IMR-90 (cell line): ENCODE measurements at regions not wholly inside any gene's neighbourhood (a gene's known extent, or its start where the extent isn't known, plus 50 kb on each side); places are given as distances from the start of the nearest gene placed in this dataset.
A peak's percentile ranks its signal among the peaks of the same experiment; 100 is the strongest.

ENCODE experiments used
- ATAC-seq: fragments of 200-7000 bp; cut with Tn5 transposase; 2 replicates; pipeline ENCODE4 v1.9.1; 2020; ENCODE audit warnings: low read depth, mild to moderate bottlenecking, moderate library complexity
- BruUV-seq: library from RNA; stranded (reverse); fragments of 400-500 nt; replicated peaks from 2 replicates; lab custom pipeline; 2021; lab: Mats Ljungman, UMichigan
- CTCF ChIA-PET: fragments of 300-600 bp; formaldehyde crosslinking; extraction: SDS; loops from one replicate; lab custom pipeline; 2021; ENCODE audit warnings: antibody characterized with exemption; lab: Yijun Ruan, JAX
- POLR2A ChIA-PET: fragments of 300-600 bp; sonication (Branson Sonifier 250); formaldehyde crosslinking; loops from one replicate; lab custom pipeline; 2022; ENCODE audit warnings: antibody characterized with exemption; ENCODE audit not compliant: unreplicated experiment; lab: Charles Lee
- DNase-seq: peaks from one replicate; pipeline ENCODE4 v3.0.0; 2013
- H2AFZ ChIP-seq: replicated peaks from 2 replicates; pipeline ENCODE3; 2013; ENCODE audit warnings: low read length, mild to moderate bottlenecking; ENCODE audit not compliant: poor library complexity
- H2AK5ac ChIP-seq: 2 replicates; pipeline ENCODE4 v1.6.1; 2013; ENCODE audit warnings: low read depth, low read length, inconsistent platforms
- H2AK9ac ChIP-seq: replicated peaks from 2 replicates; pipeline ENCODE3; 2013; ENCODE audit warnings: mild to moderate bottlenecking, low read depth, low read length, moderate library complexity; ENCODE audit not compliant: poor library complexity
- H2BK120ac ChIP-seq: 2 replicates; pipeline ENCODE4 v1.6.1; 2013; ENCODE audit warnings: low read depth, low read length, inconsistent platforms
- H2BK15ac ChIP-seq: 3 replicates; pipeline ENCODE4 v1.6.1; 2013; ENCODE audit warnings: low read depth, low read length, inconsistent platforms
- H2BK20ac ChIP-seq: 2 replicates; pipeline ENCODE4 v1.6.1; 2013; ENCODE audit warnings: low read depth, mild to moderate bottlenecking, inconsistent platforms, low read length, moderate library complexity
- H2BK5ac ChIP-seq: 2 replicates; pipeline ENCODE4 v1.6.1; 2013; ENCODE audit warnings: mild to moderate bottlenecking, low read depth, low read length, inconsistent platforms; ENCODE audit not compliant: poor library complexity, severe bottlenecking
- H3K14ac ChIP-seq: replicated peaks from 2 replicates; pipeline ENCODE4 v1.6.1; 2013; ENCODE audit warnings: low read depth, low read length, inconsistent platforms
- H3K18ac ChIP-seq: 2 replicates; pipeline ENCODE4 v1.6.1; 2013; ENCODE audit warnings: low read depth, low read length, control low read depth
- H3K23ac ChIP-seq: 2 replicates; pipeline ENCODE4 v1.6.1; 2013; ENCODE audit warnings: low read depth, low read length, inconsistent platforms
- H3K27ac ChIP-seq: 2 replicates; pipeline ENCODE4 v1.5.1; 2013; ENCODE audit warnings: mild to moderate bottlenecking, control low read depth, low read length; ENCODE audit not compliant: insufficient read depth
- H3K27me3 ChIP-seq: 2 replicates; pipeline ENCODE4 v1.6.1; 2013; ENCODE audit warnings: low read length; ENCODE audit not compliant: control insufficient read depth, insufficient read depth
- H3K36me3 ChIP-seq: 2 replicates; pipeline ENCODE4 v1.6.1; 2013; ENCODE audit warnings: low read length, mixed read lengths; ENCODE audit not compliant: control insufficient read depth, insufficient read depth
- H3K4ac ChIP-seq: 2 replicates; pipeline ENCODE4 v1.6.1; 2013; ENCODE audit warnings: low read depth, low read length, inconsistent platforms
- H3K4me1 ChIP-seq: 2 replicates; pipeline ENCODE4 v1.6.1; 2013; ENCODE audit warnings: low read length, mixed read lengths; ENCODE audit not compliant: control insufficient read depth, insufficient read depth
- H3K4me2 ChIP-seq: 2 replicates; pipeline ENCODE4 v1.6.1; 2013; ENCODE audit warnings: low read depth, mild to moderate bottlenecking, control low read depth, low read length, moderate library complexity
- H3K4me3 ChIP-seq: 2 replicates; pipeline ENCODE4 v1.5.1; 2013; ENCODE audit warnings: low read depth, mild to moderate bottlenecking, control low read depth, low read length, moderate library complexity; ENCODE audit not compliant: insufficient read depth
- H3K56ac ChIP-seq: 2 replicates; pipeline ENCODE4 v1.6.1; 2013; ENCODE audit warnings: low read length, inconsistent platforms; ENCODE audit not compliant: insufficient read depth; ENCODE audit errors: extremely low read depth
- H3K79me1 ChIP-seq, 2 experiments: 2 replicates each; pipeline ENCODE4 v1.6.1; 2013; ENCODE audit warnings: low read length in 2 of 2, inconsistent platforms in 1 of 2, low read depth in 1 of 2
- H3K9ac ChIP-seq: 2 replicates; pipeline ENCODE4 v1.6.1; 2013; ENCODE audit warnings: low read depth, low read length, control low read depth
- H3K9me1 ChIP-seq: 2 replicates; pipeline ENCODE4 v1.6.1; 2013; ENCODE audit warnings: low read length, inconsistent platforms; ENCODE audit not compliant: insufficient read depth
- H3K9me3 ChIP-seq: 2 replicates; pipeline ENCODE4 v1.6.1; 2013; ENCODE audit warnings: low read length; ENCODE audit not compliant: control insufficient read depth, insufficient read depth
- H4K20me1 ChIP-seq: 2 replicates; pipeline ENCODE4 v1.6.1; 2013; ENCODE audit warnings: low read length, inconsistent platforms; ENCODE audit not compliant: insufficient read depth
- H4K5ac ChIP-seq: 2 replicates; pipeline ENCODE4 v1.6.1; 2013; ENCODE audit warnings: mild to moderate bottlenecking, low read depth, low read length, control low read depth
- H4K8ac ChIP-seq, 2 experiments: 2 replicates each; pipeline ENCODE4 v1.6.1; 2013; ENCODE audit warnings: low read depth in 2 of 2, low read length in 2 of 2, control low read depth in 1 of 2, inconsistent platforms in 1 of 2
- H4K91ac ChIP-seq: 2 replicates; pipeline ENCODE4 v1.6.1; 2013; ENCODE audit warnings: low read depth, low read length, inconsistent platforms; ENCODE audit not compliant: insufficient read depth
- BHLHE40 ChIP-seq: fragments of 150-350 bp; IDR thresholded peaks from 2 replicates; pipeline ENCODE4 v1.6.1; 2016; ENCODE audit warnings: mild to moderate bottlenecking, low read depth, low read length
- CEBPB ChIP-seq: IDR thresholded peaks from 2 replicates; pipeline ENCODE4 v1.6.1; 2012; ENCODE audit warnings: low read depth, low read length, improper control_type of control experiment
- MAFK ChIP-seq: IDR thresholded peaks from 2 replicates; pipeline ENCODE4 v1.6.1; 2012; ENCODE audit warnings: low read depth, low read length, improper control_type of control experiment
- MAZ ChIP-seq: IDR thresholded peaks from 2 replicates; pipeline ENCODE4 v1.6.1; 2012; ENCODE audit warnings: low read depth, mild to moderate bottlenecking, low read length, improper control_type of control experiment, moderate library complexity, borderline replicate concordance
- NFE2L2 ChIP-seq: fragments of 150-350 bp; IDR thresholded peaks from 2 replicates; pipeline ENCODE4 v1.6.1; 2016; ENCODE audit warnings: low read depth, mild to moderate bottlenecking, low read length
- POLR2A ChIP-seq: IDR thresholded peaks from 2 replicates; pipeline ENCODE4 v1.6.1; 2012; ENCODE audit warnings: mild to moderate bottlenecking, low read depth, low read length
- RAD21 ChIP-seq: IDR thresholded peaks from 2 replicates; pipeline ENCODE4 v1.6.1; 2012; ENCODE audit warnings: low read length, improper control_type of control experiment
- RFX5 ChIP-seq: IDR thresholded peaks from 2 replicates; pipeline ENCODE4 v1.8.0; 2012; ENCODE audit warnings: low read depth, mild to moderate bottlenecking, low read length, moderate library complexity
- USF2 ChIP-seq: fragments of 150-350 bp; IDR thresholded peaks from 2 replicates; pipeline ENCODE4 v1.6.1; 2017; ENCODE audit warnings: mild to moderate bottlenecking, antibody characterized with exemption, low read length, low read depth
- WGBS, 2 experiments: methylation state at CpG; one replicate each; pipeline versions ENCODE4 v1.1.5 to v1.1.7; 2013; ENCODE audit warnings: missing lambda C conversion rate in 2 of 2; ENCODE audit not compliant: insufficient read length in 1 of 2; ENCODE audit errors: extremely low coverage in 2 of 2; 5-methylcytosine and 5-hydroxymethylcytosine counted together
- dilution Hi-C: fragments of 300-500 bp; cut with HindIII; formaldehyde crosslinking; loops from one replicate; pipeline ENCODE4 v1.14.3; 2018; ENCODE audit warnings: low sequenced_read_pairs; ENCODE audit not compliant: unreplicated experiment
- in situ Hi-C: fragments of 300-500 bp; cut with MboI; formaldehyde crosslinking; loops from 3 replicates; pipeline ENCODE4 v1.14.3; 2019; ENCODE audit warnings: low sequenced_read_pairs, inconsistent platforms, mixed read lengths
- intact Hi-C: fragments of 100-400 bp; cut with micrococcal nuclease; formaldehyde crosslinking; loops from 2 replicates; pipeline ENCODE4 v1.10.0; 2022
- TF ChIP-seq, protein P1 (sequence below): conservative IDR thresholded peaks from 2 replicates; pipeline ENCODE4 v1.5.1; 2012; ENCODE audit warnings: mild to moderate bottlenecking, low read depth, low read length, improper control_type of control experiment

- H3K79me1 ChIP-seq: peaks cover 0 to 20% of the 10 kb centered on the region in 2 experiments; a peak in 2 of 4 replicates
- DNase-seq (no peak), ATAC-seq (no peak)
- H2AK5ac ChIP-seq: peak overlapping the region; percentile 55
- H2AK9ac ChIP-seq: no peak overlapping the region
- no peak overlapping the region for H3K4me3 ChIP-seq
- H3K36me3 ChIP-seq: no peaks in the 10 kb centered on the region
- peak overlapping the region; percentile 64; the same call in 2 of the 3 replicates for H2BK15ac ChIP-seq
- H3K56ac ChIP-seq: no peak overlapping the region
- H3K27me3 ChIP-seq: no peaks in the 10 kb centered on the region
- no CpG with 5 or more reads among the region's 2 CpGs for WGBS, 2 experiments
- in situ Hi-C loops (no loop called here), dilution Hi-C loops (no loop called here), intact Hi-C loops (no loop called here)
- peaks cover 7% of the 10 kb centered on the region; the same call in 1 of the 2 replicates for H3K9me3 ChIP-seq
- peak overlapping the region; percentile 58; the same call in 1 of the 2 replicates for H4K5ac ChIP-seq
- no peak overlapping the region for H3K9ac ChIP-seq
- TF ChIP-seq RFX5 (no peak), POLR2A (no peak), BHLHE40 (no peak), MAZ (no peak), MAFK (no peak), RAD21 (no peak), CEBPB (no peak), USF2 (no peak), NFE2L2 (no peak)
- TF ChIP-seq, protein P1, sequence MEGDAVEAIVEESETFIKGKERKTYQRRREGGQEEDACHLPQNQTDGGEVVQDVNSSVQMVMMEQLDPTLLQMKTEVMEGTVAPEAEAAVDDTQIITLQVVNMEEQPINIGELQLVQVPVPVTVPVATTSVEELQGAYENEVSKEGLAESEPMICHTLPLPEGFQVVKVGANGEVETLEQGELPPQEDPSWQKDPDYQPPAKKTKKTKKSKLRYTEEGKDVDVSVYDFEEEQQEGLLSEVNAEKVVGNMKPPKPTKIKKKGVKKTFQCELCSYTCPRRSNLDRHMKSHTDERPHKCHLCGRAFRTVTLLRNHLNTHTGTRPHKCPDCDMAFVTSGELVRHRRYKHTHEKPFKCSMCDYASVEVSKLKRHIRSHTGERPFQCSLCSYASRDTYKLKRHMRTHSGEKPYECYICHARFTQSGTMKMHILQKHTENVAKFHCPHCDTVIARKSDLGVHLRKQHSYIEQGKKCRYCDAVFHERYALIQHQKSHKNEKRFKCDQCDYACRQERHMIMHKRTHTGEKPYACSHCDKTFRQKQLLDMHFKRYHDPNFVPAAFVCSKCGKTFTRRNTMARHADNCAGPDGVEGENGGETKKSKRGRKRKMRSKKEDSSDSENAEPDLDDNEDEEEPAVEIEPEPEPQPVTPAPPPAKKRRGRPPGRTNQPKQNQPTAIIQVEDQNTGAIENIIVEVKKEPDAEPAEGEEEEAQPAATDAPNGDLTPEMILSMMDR: no peak
- H3K4me2 ChIP-seq: no peak overlapping the region
- H3K14ac ChIP-seq: peak overlapping the region; percentile 64
- H3K27ac ChIP-seq: no peak overlapping the region
- no TSS peak for BruUV-seq
- ChIA-PET POLR2A (no interaction called here), CTCF (no interaction called here)
- H2BK120ac ChIP-seq: peak overlapping the region; percentile 84
- H3K4ac ChIP-seq: peak overlapping the region; percentile 84
- H3K23ac ChIP-seq: peak overlapping the region; percentile 36; the same call in 1 of the 2 replicates
- peak overlapping the region; percentile 72 for H2BK20ac ChIP-seq
- no peak overlapping the region for H2AFZ ChIP-seq
- H2BK5ac ChIP-seq: peak overlapping the region; percentile 36
- no peaks in the 10 kb centered on the region for H4K20me1 ChIP-seq
- H3K4me1 ChIP-seq: peaks cover 30% of the 10 kb centered on the region
- peak overlapping the region; percentile 9 to 55 for H4K8ac ChIP-seq
- peaks cover 19% of the 10 kb centered on the region for H3K9me1 ChIP-seq
- peak overlapping the region; percentile 84 for H3K18ac ChIP-seq
- H4K91ac ChIP-seq: peak overlapping the region; percentile 49
These were observed 104.5 kb downstream of the TMEM30B start for GRCh38 chr14:61176686-61177085.
